Effector memory CD8-positive, alpha-beta T cell (primary cell): ENCODE measurements at regions not wholly inside any gene's neighbourhood (a gene's known extent, or its start where the extent isn't known, plus 50 kb on each side); places are given as distances from the start of the nearest gene placed in this dataset.
A peak's percentile ranks its signal among the peaks of the same experiment; 100 is the strongest.

Experiments
- ATAC-seq: fragments of 150-1000 bp; cut with Tn5 transposase; replicated peaks from 2 replicates; pipeline ENCODE4 v1.10.0; 2021; ENCODE audit warnings: mild to moderate bottlenecking, moderate library complexity
- DNase-seq, 3 experiments: peaks; one replicate each; pipeline ENCODE4 v3.0.0; 2021
- H3K27ac Mint-ChIP-seq, 2 donors: one replicate each; pipeline ENCODE4 v1.8.0; 2022; ENCODE audit warnings: mild to moderate bottlenecking in 2 of 2, mixed read lengths in 2 of 2, moderate library complexity in 2 of 2
- H3K27me3 Mint-ChIP-seq, 2 donors: one replicate each; pipeline ENCODE4 v1.8.0; 2022; ENCODE audit warnings: mixed read lengths in 2 of 2
- H3K36me3 Mint-ChIP-seq: one replicate; pipeline ENCODE4 v1.8.0; 2022; ENCODE audit warnings: mild to moderate bottlenecking, moderate library complexity, mixed read lengths; ENCODE audit not compliant: insufficient read depth
- H3K4me1 Mint-ChIP-seq, 2 donors: one replicate each; pipeline ENCODE4 v1.8.0; 2022; ENCODE audit warnings: low read depth in 2 of 2, mixed read lengths in 2 of 2
- H3K4me3 Mint-ChIP-seq, 2 donors: one replicate each; pipeline ENCODE4 v1.8.0; 2022; ENCODE audit warnings: mild to moderate bottlenecking in 2 of 2, mixed read lengths in 2 of 2, moderate library complexity in 2 of 2
- H3K9me3 Mint-ChIP-seq, 2 donors: one replicate each; pipeline ENCODE4 v1.8.0; 2022; ENCODE audit warnings: mixed read lengths in 2 of 2

DNA sequence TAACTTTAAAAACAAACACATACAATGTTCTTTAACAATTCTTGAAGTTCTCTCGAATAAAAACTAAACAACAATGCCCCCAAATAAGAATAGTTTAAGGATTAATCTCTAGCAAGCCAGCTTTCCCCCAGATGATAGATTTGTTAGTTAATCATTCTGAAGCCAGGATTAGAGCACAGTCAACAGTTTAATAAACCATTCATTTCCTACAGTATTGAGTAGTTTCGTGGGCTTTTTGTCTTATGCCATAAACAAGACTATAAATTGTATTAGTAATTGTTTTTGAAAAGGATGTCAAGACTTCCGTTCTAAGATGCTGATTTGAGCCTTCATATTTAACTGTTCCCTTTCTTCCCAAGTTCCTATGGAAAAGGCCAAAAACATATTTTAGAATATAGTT lies 136.6 kb downstream of the PIK3R1 start:
- H3K27me3 Mint-ChIP-seq: no peaks in the 10 kb centered on the region
- ATAC-seq (no peak), DNase-seq (no peak)
- no peak overlapping the region for H3K4me3 Mint-ChIP-seq
- no peaks in the 10 kb centered on the region for H3K36me3 Mint-ChIP-seq
- peak overlapping the region in 1 of 2 donors; percentile 57 for H3K27ac Mint-ChIP-seq
- H3K4me1 Mint-ChIP-seq: peaks cover 0 to 5% of the 10 kb centered on the region in 2 donors
- no peaks in the 10 kb centered on the region for H3K9me3 Mint-ChIP-seq

DNA sequence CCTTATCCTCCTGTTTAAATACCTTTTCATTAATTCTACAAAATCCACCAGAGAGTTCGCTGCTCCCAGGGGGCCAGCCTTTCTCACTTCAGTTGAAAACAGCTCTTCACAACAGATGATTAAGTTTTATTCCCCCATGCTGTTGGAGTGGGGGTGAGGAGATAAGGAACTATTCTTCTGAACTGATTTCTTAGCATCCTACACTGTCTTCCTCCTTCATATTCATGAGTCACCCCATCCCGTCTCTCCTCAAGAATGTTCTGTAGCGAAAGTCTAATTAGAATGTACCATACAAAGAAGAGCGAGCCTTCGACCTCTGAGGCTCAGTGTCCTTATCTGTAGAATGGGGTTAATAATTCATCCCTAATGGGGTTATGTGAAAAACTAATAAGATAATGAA lies 138.0 kb downstream of the PIK3R1 start:
- DNase-seq (no peak), ATAC-seq (no peak)
- Mint-ChIP-seq H3K4me1 (no peaks in the 10 kb centered on the region), H3K27ac (no peak overlapping the region), H3K9me3 (no peaks in the 10 kb centered on the region), H3K36me3 (no peaks in the 10 kb centered on the region), H3K4me3 (no peak overlapping the region), H3K27me3 (no peaks in the 10 kb centered on the region)

DNA sequence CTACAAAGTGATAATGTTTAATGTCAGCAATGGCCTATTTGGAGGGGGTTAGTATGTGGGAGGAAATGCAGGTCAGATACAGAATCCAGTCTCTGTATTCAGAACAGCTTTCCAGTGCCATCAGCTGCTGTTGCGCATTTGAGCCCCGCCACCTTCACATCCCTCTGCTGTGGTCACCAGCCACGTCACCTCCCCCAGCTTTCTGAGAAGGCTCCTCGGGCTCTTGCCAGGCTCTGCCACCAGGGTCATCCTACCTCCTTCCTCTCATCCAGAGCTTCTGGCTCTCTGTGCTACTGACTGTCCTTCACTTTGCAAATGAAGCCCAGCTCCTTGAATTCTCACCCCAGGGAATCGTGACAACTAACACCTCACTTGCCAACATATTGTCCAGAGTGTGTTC lies 138.8 kb downstream of the PIK3R1 start:
- DNase-seq: no peak
- Mint-ChIP-seq H3K4me3 (no peak overlapping the region), H3K27ac (no peak overlapping the region), H3K9me3 (no peaks in the 10 kb centered on the region), H3K4me1 (no peaks in the 10 kb centered on the region), H3K36me3 (no peaks in the 10 kb centered on the region), H3K27me3 (no peaks in the 10 kb centered on the region)
- ATAC-seq: no peak

DNA sequence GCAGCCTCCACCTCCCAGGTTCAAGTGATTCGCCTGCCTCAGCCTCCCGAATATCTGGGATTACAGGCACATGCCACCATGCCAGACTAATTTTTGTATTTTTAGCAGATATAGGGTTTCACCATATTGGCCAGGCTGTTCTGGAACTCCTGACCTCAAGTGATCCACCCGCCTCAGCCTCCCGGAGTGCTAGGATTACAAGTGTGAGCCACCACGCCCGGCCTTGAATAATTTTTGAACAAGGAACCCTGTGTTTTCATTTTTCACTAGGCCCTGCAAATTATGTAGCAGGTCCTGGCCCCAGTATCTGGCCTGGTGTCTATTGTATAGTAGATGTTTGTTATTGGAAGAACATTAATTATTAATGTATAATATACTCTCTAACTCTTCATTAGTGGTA lies 140.7 kb downstream of the PIK3R1 start:
- no peak overlapping the region for H3K4me3 Mint-ChIP-seq
- H3K4me1 Mint-ChIP-seq: no peaks in the 10 kb centered on the region
- no peaks in the 10 kb centered on the region for H3K27me3 Mint-ChIP-seq
- DNase-seq (no peak), ATAC-seq (no peak)
- no peak overlapping the region for H3K27ac Mint-ChIP-seq
- H3K36me3 Mint-ChIP-seq: no peaks in the 10 kb centered on the region
- H3K9me3 Mint-ChIP-seq: no peaks in the 10 kb centered on the region

DNA sequence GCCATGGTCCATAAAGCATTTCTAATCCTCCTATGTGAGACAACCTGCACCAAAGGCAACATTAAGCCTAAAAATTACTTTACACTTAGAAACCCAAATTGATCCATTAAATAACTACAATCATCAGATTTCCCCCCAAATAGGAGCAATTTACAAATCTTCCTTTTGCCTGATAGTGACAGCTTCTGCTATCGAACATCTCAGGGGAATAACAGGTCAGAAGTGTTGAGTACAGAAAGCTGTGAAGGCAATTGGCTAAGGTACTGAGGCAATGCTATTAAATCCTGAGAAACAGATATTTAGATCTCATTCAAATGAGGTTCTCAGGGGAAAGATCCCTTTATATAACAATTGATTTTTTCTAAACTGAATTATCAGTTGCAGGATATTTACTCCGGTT lies 141.1 kb downstream of the PIK3R1 start:
- H3K9me3 Mint-ChIP-seq: no peaks in the 10 kb centered on the region
- ATAC-seq (no peak), DNase-seq (no peak)
- no peaks in the 10 kb centered on the region for H3K27me3 Mint-ChIP-seq
- no peaks in the 10 kb centered on the region for H3K36me3 Mint-ChIP-seq
- H3K27ac Mint-ChIP-seq: no peak overlapping the region
- H3K4me1 Mint-ChIP-seq: no peaks in the 10 kb centered on the region
- no peak overlapping the region for H3K4me3 Mint-ChIP-seq

DNA sequence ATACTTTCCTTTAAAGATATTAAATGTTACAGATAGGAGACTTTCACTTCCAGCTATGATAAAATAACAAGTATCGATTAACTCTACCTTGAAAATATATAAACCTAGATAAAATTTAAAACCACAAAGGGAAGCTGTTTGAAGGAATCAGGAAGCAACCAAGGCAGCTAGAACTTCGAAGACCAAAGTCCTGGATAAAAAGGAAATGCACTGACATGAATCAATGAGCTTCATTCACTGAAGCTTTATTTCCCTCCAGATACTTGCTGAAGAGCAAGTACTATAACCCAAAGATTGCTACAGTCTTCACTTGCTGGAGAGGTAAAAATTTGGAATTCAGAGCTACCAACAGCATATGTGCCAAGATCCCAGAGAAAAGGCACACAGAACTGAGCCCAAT lies 144.1 kb downstream of the PIK3R1 start:
- no peak for DNase-seq
- no peaks in the 10 kb centered on the region for H3K36me3 Mint-ChIP-seq
- H3K27me3 Mint-ChIP-seq: no peaks in the 10 kb centered on the region
- no peak overlapping the region for H3K4me3 Mint-ChIP-seq
- no peaks in the 10 kb centered on the region for H3K4me1 Mint-ChIP-seq
- ATAC-seq: no peak
- no peak overlapping the region for H3K27ac Mint-ChIP-seq
- H3K9me3 Mint-ChIP-seq: no peaks in the 10 kb centered on the region

DNA sequence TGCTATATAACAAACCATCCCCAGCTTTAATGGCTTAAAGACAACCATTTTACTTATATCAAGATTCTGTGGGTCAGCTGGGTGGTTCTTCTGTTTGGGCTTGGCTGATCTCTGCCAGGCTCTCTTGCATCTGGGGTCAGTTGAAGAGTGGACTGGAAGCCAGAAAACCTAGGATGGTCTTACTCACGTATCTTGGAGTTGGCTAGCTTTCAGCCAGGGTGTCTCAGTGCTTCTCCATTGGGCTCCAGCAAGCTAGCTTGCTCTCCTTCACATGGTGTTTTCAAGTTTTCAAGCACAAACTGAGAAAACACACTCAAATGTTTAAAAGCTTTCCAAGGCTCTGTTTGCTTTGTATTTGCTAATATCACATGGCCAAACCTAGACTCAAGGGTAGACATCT lies 146.8 kb downstream of the PIK3R1 start:
- no peaks in the 10 kb centered on the region for H3K27me3 Mint-ChIP-seq
- DNase-seq (no peak), ATAC-seq (no peak)
- H3K27ac Mint-ChIP-seq: no peak overlapping the region
- H3K4me3 Mint-ChIP-seq: no peak overlapping the region
- H3K4me1 Mint-ChIP-seq: peaks cover 2 to 5% of the 10 kb centered on the region in 2 donors
- H3K36me3 Mint-ChIP-seq: no peaks in the 10 kb centered on the region
- no peaks in the 10 kb centered on the region for H3K9me3 Mint-ChIP-seq

DNA sequence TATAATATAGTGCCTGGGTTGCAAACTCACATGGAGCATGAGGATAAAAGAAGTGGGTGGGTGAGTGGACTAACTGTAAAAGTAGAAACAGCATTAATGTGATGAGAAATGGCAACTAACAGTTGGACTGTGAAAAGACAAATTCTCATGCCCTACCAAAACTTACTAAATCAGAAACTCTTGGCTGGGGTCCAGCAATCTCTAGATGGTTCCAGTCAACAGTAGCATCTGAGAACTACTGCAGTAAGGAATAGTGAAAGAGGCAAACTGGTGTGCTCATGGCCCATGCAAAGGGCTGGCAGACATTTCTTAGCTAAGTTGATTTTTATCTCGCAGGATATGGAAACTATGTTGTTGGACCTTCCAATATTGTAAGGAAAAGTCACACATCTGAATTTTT lies 150.3 kb downstream of the PIK3R1 start:
- peaks cover 17 to 25% of the 10 kb centered on the region in 2 donors for H3K4me1 Mint-ChIP-seq
- H3K36me3 Mint-ChIP-seq: no peaks in the 10 kb centered on the region
- no peak for DNase-seq
- no peak overlapping the region for H3K27ac Mint-ChIP-seq
- no peak overlapping the region for H3K4me3 Mint-ChIP-seq
- no peaks in the 10 kb centered on the region for H3K27me3 Mint-ChIP-seq
- no peaks in the 10 kb centered on the region for H3K9me3 Mint-ChIP-seq
- no peak for ATAC-seq

DNA sequence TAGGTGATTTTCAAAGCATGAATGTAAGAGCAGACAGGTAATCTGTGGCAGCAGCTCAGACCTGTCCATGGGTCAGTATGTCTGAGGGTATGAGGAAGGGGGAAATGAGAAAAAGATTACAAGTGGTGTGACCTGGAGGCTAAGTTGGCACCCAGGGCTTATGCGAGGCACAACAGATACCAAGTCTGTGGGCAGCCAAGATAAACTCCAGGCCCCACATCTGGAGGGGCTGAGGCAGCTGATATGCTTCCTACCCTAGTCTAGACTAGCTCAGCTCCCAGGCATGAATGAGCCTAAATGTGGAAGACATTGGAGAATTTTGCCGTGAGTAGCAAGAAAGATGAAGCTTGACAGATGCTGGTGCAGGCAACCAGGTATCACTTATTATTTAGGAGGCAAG lies 151.7 kb downstream of the PIK3R1 start:
- Mint-ChIP-seq H3K4me1 (peaks cover 17 to 25% of the 10 kb centered on the region in 2 donors), H3K27me3 (no peaks in the 10 kb centered on the region), H3K9me3 (no peaks in the 10 kb centered on the region), H3K36me3 (no peaks in the 10 kb centered on the region), H3K27ac (peak overlapping the region in 1 of 2 donors; percentile 18), H3K4me3 (no peak overlapping the region)
- no peak for ATAC-seq
- DNase-seq: no peak

DNA sequence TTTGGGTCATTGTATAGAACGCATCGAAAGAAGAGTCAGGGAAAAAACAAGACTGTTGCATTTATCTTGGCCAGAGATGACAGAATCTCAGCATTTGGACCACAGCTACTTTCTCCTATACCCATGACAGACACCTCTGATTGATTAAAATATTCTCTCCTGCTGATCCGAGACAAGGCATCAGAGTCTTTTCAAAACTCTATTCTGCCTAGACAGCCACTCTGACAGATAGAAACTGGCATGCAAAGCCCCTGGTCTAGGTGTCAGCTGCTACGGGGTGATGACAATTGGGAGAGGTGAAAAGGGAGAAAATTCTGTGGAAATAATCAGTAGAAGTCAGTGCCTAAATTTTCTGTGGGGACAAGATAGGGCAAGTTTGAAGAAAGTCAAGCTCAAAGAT lies 152.2 kb downstream of the PIK3R1 start:
- Mint-ChIP-seq H3K9me3 (no peaks in the 10 kb centered on the region), H3K27ac (peak overlapping the region in 1 of 2 donors; percentile 18), H3K36me3 (no peaks in the 10 kb centered on the region), H3K27me3 (peaks cover 0 to 2% of the 10 kb centered on the region in 2 donors), H3K4me3 (no peak overlapping the region), H3K4me1 (peaks cover 17 to 25% of the 10 kb centered on the region in 2 donors)
- ATAC-seq: no peak
- no peak for DNase-seq

DNA sequence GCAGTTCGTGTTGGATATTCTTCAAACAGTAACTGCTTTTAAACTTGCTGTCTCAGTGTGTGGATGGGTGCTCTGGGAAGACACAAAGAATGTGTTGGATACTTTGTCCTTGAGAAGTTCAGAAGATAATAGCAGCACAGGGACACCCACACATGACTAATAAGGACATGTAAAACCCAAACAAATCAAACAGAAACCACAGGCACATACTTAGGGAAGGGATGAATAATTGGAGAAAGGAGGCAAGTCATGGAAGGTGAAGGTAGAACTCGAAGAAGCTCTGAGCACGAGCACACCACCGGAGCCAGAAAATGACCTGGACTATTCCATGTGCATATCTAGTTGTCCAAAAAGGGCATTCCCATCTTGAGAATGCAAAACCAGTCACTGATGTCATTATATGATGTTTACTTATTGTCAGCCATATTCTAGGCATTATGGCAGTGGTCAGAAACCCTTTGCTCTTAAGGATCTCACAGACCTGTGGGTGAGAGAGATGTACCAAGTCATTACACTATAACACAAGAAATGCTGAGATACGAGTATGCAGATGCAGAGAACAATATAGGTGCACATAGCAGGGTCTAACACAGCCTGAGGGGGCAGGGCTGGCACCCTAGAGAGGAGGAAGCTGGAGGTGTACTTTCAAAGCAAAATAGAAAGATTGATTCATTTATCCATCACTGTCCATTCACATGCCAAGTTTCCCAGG lies 152.9 kb downstream of the PIK3R1 start:
- H3K4me1 Mint-ChIP-seq: peaks cover 17 to 25% of the 10 kb centered on the region in 2 donors

DNA sequence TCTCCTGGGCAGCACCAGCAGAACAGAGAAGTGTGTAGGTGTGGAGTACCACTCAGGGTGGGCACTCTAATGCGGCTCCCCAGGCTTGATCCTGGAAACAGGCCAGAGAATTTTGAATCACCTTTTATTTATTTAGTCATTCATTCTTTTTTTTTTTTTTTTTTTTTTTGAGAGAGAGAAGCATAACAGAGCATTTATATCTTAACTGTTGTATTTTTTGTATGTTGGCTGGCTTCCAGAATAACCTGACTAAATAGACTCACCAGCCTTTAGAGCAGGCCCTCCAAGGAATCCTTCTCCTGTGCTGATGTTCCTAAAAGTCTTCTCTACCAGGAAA lies 153.4 kb downstream of the PIK3R1 start:
- ATAC-seq: peak; percentile 55
- Mint-ChIP-seq H3K9me3 (no peaks in the 10 kb centered on the region), H3K27me3 (peaks cover 0 to 11% of the 10 kb centered on the region in 2 donors), H3K4me1 (peaks cover 17 to 25% of the 10 kb centered on the region in 2 donors), H3K36me3 (no peaks in the 10 kb centered on the region), H3K4me3 (peak overlapping the region; percentile 56 to 68), H3K27ac (peak overlapping the region; percentile 18 to 89)
- DNase-seq: no peak

More for the DNA sequence above, 152.9 kb downstream of the PIK3R1 start:
- Mint-ChIP-seq H3K9me3 (no peaks in the 10 kb centered on the region), H3K36me3 (no peaks in the 10 kb centered on the region), H3K27me3 (peaks cover 0 to 10% of the 10 kb centered on the region in 2 donors), H3K27ac (peak overlapping the region; percentile 18 to 89), H3K4me3 (peak overlapping the region in 1 of 2 donors; percentile 68)
- ATAC-seq (peak; percentile 13), DNase-seq (no peak)

DNA sequence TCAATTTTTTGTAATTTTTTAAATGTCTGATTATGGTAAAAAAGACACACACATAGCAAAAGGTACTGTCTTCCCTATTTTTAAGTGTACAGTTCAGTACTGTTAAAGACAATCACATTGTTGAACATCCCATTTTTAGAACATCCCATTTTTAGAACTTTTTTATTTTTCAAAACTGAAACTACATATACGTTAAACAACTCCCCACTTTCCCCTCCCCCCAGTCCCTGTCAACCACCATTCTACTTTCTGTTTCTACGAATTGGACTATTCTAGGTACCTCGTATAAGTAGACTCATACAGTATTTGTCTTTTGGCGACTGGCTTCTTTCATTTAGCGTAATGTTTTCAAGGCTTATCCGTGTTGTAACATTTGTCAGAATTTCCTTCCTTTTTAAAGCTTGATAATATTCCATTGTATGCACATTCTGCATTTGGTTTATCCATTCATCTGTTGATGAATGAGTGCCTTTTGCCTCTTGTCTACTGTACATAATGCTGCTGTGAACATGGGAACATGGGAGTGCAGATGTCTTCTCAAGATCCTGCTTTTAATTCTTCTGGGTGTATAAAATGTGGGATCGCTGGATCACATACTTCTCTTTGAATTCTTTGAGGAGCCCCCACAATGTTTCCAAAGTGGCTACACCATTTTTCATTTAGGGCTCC lies 154.0 kb downstream of the PIK3R1 start:
- DNase-seq (peak; percentile 29 to 46 (median 40)), ATAC-seq (peak; percentile 97)
- Mint-ChIP-seq H3K9me3 (no peaks in the 10 kb centered on the region), H3K36me3 (no peaks in the 10 kb centered on the region), H3K4me1 (peaks cover 17 to 25% of the 10 kb centered on the region in 2 donors), H3K27ac (peak overlapping the region; percentile 18 to 89), H3K27me3 (peaks cover 0 to 11% of the 10 kb centered on the region in 2 donors), H3K4me3 (peak overlapping the region; percentile 56 to 68)

DNA sequence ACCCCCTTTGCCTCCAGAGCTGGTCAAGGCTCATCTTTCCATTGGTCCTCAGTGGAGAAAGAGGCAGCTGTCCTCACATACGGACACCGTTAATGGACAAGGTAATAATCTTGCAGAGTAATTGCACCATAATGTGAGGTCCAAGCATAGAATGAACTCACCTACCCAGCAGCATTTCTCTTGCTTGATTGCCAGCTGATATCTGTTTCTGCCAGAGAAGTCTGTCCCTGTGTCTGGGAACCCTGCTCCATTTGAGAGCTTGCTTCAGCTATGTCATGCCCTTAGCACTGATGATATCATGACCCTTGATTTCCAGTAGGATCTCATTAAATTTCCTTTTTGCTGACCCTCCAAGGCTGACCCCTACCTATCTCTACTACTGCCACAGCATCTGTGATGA lies 154.6 kb downstream of the PIK3R1 start:
- Mint-ChIP-seq H3K27me3 (peaks cover 0 to 11% of the 10 kb centered on the region in 2 donors), H3K4me3 (peak overlapping the region; percentile 56 to 68), H3K4me1 (peaks cover 17 to 25% of the 10 kb centered on the region in 2 donors), H3K9me3 (no peaks in the 10 kb centered on the region), H3K27ac (peak overlapping the region; percentile 18 to 89), H3K36me3 (no peaks in the 10 kb centered on the region)
- DNase-seq (no peak), ATAC-seq (no peak)
